Keratinocyte (primary cell): ENCODE measurements at regions not wholly inside any gene's neighbourhood (a gene's known extent, or its start where the extent isn't known, plus 50 kb on each side); places are given as distances from the start of the nearest gene placed in this dataset.

Experiments
- DNase-seq: peaks from one replicate; pipeline ENCODE4 v3.0.0-alpha.2; 2011; ENCODE audit warnings: low read depth, missing footprints, low spot score
- FAIRE-seq: peaks from 2 replicates; lab custom pipeline; 2011; peaks lifted over from hg19 to GRCh38; lab: Jason Lieb, UNC
- H2AFZ ChIP-seq: 2 replicates; pipeline ENCODE4 v1.6.0; 2012; ENCODE audit warnings: low read length, control low read depth, inconsistent platforms; ENCODE audit not compliant: control insufficient read depth
- H3K27ac ChIP-seq: 2 replicates; pipeline ENCODE4 v1.5.1; 2011; ENCODE audit warnings: low read length; ENCODE audit not compliant: control insufficient read depth, insufficient read depth
- H3K27me3 ChIP-seq: 3 replicates; pipeline ENCODE4 v1.6.0; 2011; ENCODE audit warnings: low read length; ENCODE audit not compliant: control insufficient read depth, insufficient read depth; ENCODE audit errors: extremely low read depth
- H3K36me3 ChIP-seq, 2 experiments: 2 replicates in 1 of 2; 3 replicates in 1 of 2; pipeline ENCODE4 v1.5.1; 2011; ENCODE audit warnings: low read length in 2 of 2, mild to moderate bottlenecking in 1 of 2; ENCODE audit not compliant: control insufficient read depth in 2 of 2, insufficient read depth in 2 of 2; ENCODE audit errors: extremely low read depth in 1 of 2
- H3K4me1 ChIP-seq: 3 replicates; pipeline ENCODE4 v1.5.1; 2011; ENCODE audit warnings: low read length; ENCODE audit not compliant: control insufficient read depth, insufficient read depth; ENCODE audit errors: extremely low read depth
- H3K4me2 ChIP-seq: 3 replicates; pipeline ENCODE4 v1.6.0; 2011; ENCODE audit warnings: low read depth, low read length; ENCODE audit not compliant: control insufficient read depth, insufficient read depth; ENCODE audit errors: extremely low read depth
- H3K4me3 ChIP-seq, 3 experiments: fragments of 200-600 bp in 1 of 3; sonication (generic) in 1 of 3; 2 replicates in 2 of 3; 3 replicates in 1 of 3; pipeline ENCODE4 v1.5.1; 2011 to 2016; ENCODE audit warnings: low read length in 3 of 3, mild to moderate bottlenecking in 3 of 3, control low read depth in 2 of 3, inconsistent platforms in 1 of 3, low read depth in 1 of 3, mixed read lengths in 1 of 3, mixed run types in 1 of 3, moderate library complexity in 1 of 3; ENCODE audit not compliant: control insufficient read depth in 2 of 3, insufficient read depth in 2 of 3; ENCODE audit errors: extremely low read depth in 1 of 3
- H3K79me2 ChIP-seq: 2 replicates; pipeline ENCODE4 v1.6.0; 2012; ENCODE audit warnings: low read length; ENCODE audit not compliant: control insufficient read depth, insufficient read depth
- H3K9ac ChIP-seq: 3 replicates; pipeline ENCODE4 v1.6.0; 2011; ENCODE audit warnings: low read length; ENCODE audit not compliant: control insufficient read depth, insufficient read depth; ENCODE audit errors: extremely low read depth
- H3K9me1 ChIP-seq: 3 replicates; pipeline ENCODE4 v1.6.0; 2011; ENCODE audit warnings: low read length; ENCODE audit not compliant: control insufficient read depth, insufficient read depth; ENCODE audit errors: extremely low read depth
- H3K9me3 ChIP-seq: 2 replicates; pipeline ENCODE4 v1.5.1; 2012; ENCODE audit warnings: low read depth, low read length; ENCODE audit not compliant: control insufficient read depth
- H4K20me1 ChIP-seq: 3 replicates; pipeline ENCODE4 v1.6.0; 2011; ENCODE audit warnings: low read length; ENCODE audit not compliant: control insufficient read depth, insufficient read depth; ENCODE audit errors: extremely low read depth
- CTCF ChIP-seq, 3 experiments: IDR thresholded peaks in 1 of 3; conservative IDR thresholded peaks in 1 of 3; optimal IDR thresholded peaks in 1 of 3; 2 replicates in 2 of 3; 3 replicates in 1 of 3; pipeline versions ENCODE3 to v1.5.1; 2011; ENCODE audit warnings: low read length in 3 of 3, mild to moderate bottlenecking in 3 of 3, moderate library complexity in 2 of 3, control low read depth in 1 of 3, inconsistent platforms in 1 of 3; ENCODE audit not compliant: insufficient read depth in 2 of 3; ENCODE audit errors: extremely low read depth in 1 of 3
- EZH2 ChIP-seq: IDR thresholded peaks from one replicate; pipeline ENCODE4 v1.6.1; 2012; ENCODE audit warnings: inconsistent platforms, mild to moderate bottlenecking, low read length, moderate library complexity
- dilution Hi-C: fragments of 300-500 bp; cut with MboI; formaldehyde crosslinking; loops from one replicate; pipeline ENCODE4 v1.7.0; 2020; ENCODE audit warnings: low sequenced_read_pairs; ENCODE audit not compliant: extremely low pct_ligation_motif_present

GRCh38 chr5:2391021-2391420 lies 360.5 kb downstream of the IRX2 start:
- no peak overlapping the region for H3K9ac ChIP-seq
- no peak for DNase-seq
- H3K27me3 ChIP-seq: no peaks in the 10 kb centered on the region
- no peaks in the 10 kb centered on the region for H3K4me1 ChIP-seq
- H3K9me1 ChIP-seq: no peaks in the 10 kb centered on the region
- H3K4me3 ChIP-seq: no peak overlapping the region
- H4K20me1 ChIP-seq: no peaks in the 10 kb centered on the region
- no peak overlapping the region for H2AFZ ChIP-seq
- no peaks in the 10 kb centered on the region for H3K36me3 ChIP-seq
- FAIRE-seq: no peak
- TF ChIP-seq EZH2: no peak
- TF ChIP-seq CTCF (optimal IDR thresholded peaks at IDR 0.05 in 1 of 3, IDR thresholded peaks at IDR 0.05 in 1 of 3, conservative IDR thresholded peaks at IDR 0.05 in 1 of 3; ENCODE audit: extremely low read depth in 1 of 3, insufficient read depth in 2 of 3, low read length in 3 of 3): no peak
- H3K4me2 ChIP-seq: no peak overlapping the region
- dilution Hi-C loops: no loop called here
- H3K79me2 ChIP-seq: no peaks in the 10 kb centered on the region
- no peak overlapping the region for H3K27ac ChIP-seq
- peaks cover 1% of the 10 kb centered on the region for H3K9me3 ChIP-seq

DNA sequence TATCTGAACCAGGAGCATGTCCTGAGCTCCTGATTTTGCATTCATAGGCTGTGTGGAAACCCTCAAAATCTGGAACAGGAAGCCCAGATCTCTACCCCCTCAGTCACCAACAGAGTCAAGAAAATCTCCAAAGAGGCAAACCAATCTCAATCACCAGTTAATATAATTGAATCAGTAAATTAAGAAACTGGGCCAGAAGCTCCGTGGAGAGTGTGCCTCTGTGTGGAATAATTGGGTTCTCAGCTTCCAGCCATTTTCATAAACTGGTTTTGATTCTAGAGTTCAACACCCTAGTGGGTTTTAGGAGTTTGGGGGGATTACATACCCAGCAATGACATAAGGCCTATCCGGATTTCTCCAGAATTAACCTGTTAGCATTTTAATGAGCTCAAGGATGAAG lies 362.9 kb downstream of the IRX2 start:
- H3K36me3 ChIP-seq: no peaks in the 10 kb centered on the region
- no peaks in the 10 kb centered on the region for H4K20me1 ChIP-seq
- no peak overlapping the region for H3K4me3 ChIP-seq
- dilution Hi-C loops: no loop called here
- H3K27me3 ChIP-seq: no peaks in the 10 kb centered on the region
- no peak overlapping the region for H3K9ac ChIP-seq
- no peak overlapping the region for H2AFZ ChIP-seq
- peaks cover 1% of the 10 kb centered on the region for H3K9me3 ChIP-seq
- TF ChIP-seq EZH2 (no peak), CTCF (optimal IDR thresholded peaks at IDR 0.05 in 1 of 3, IDR thresholded peaks at IDR 0.05 in 1 of 3, conservative IDR thresholded peaks at IDR 0.05 in 1 of 3; ENCODE audit: extremely low read depth in 1 of 3, insufficient read depth in 2 of 3, low read length in 3 of 3) (no peak)
- no peak overlapping the region for H3K4me2 ChIP-seq
- no peaks in the 10 kb centered on the region for H3K9me1 ChIP-seq
- H3K4me1 ChIP-seq: no peaks in the 10 kb centered on the region
- no peaks in the 10 kb centered on the region for H3K79me2 ChIP-seq
- no peak for FAIRE-seq
- no peak overlapping the region for H3K27ac ChIP-seq
- no peak for DNase-seq
